ENCODE measurements at regions not wholly inside any gene's neighbourhood (a gene's known extent, or its start where the extent isn't known, plus 50 kb on each side); places are given as distances from the start of the nearest gene placed in this dataset.
A peak's percentile ranks its signal among the peaks of the same experiment; 100 is the strongest.

- Histone ChIP-seq H3K4me3 (peak overlapping the region in 1 of 4 donors; percentile 10), H3K9me3 (no peaks in the 10 kb centered on the region), H3K4me1 (no peaks in the 10 kb centered on the region), H3K36me3 (no peaks in the 10 kb centered on the region), H3K27me3 (no peaks in the 10 kb centered on the region), H3K27ac (no peak overlapping the region)
- DNase-seq = no peak
- intact Hi-C loops (cut with DNase I) = no loop called here
- 70 to 81% methylated on average over 5 of the region's 5 CpGs for WGBS, 2 donors
- TF ChIP-seq POLR2A (IDR thresholded peaks at IDR 0.05) (no peak), CTCF (IDR thresholded peaks at IDR 0.05) (no peak), POLR2AphosphoS5 (IDR thresholded peaks at IDR 0.05) (no peak), EP300 (IDR thresholded peaks at IDR 0.05) (no peak)
These were observed 69.5 kb downstream of the SEC61G start for GRCh38 chr7:54689394-54690049.

- TF ChIP-seq EP300 (IDR thresholded peaks at IDR 0.05) (no peak), POLR2AphosphoS5 (IDR thresholded peaks at IDR 0.05) (no peak), CTCF (IDR thresholded peaks at IDR 0.05) (no peak), POLR2A (IDR thresholded peaks at IDR 0.05) (no peak)
- H3K27ac ChIP-seq = no peak overlapping the region
- no peak for DNase-seq
- 12 to 61% methylated on average over 5 of the region's 5 CpGs for WGBS, 2 donors
- H3K9me3 ChIP-seq = no peaks in the 10 kb centered on the region
- no peak overlapping the region for H3K4me3 ChIP-seq
- no peaks in the 10 kb centered on the region for H3K36me3 ChIP-seq
- H3K4me1 ChIP-seq = no peaks in the 10 kb centered on the region
- no peaks in the 10 kb centered on the region for H3K27me3 ChIP-seq
- intact Hi-C loops (cut with DNase I) = no loop called here
These were observed 71.4 kb downstream of the SEC61G start for GRCh38 chr7:54687462-54688212.

- intact Hi-C loops (cut with DNase I) = no loop called here
- no peaks in the 10 kb centered on the region for H3K36me3 ChIP-seq
- H3K4me3 ChIP-seq = no peak overlapping the region
- H3K27ac ChIP-seq = no peak overlapping the region
- H3K9me3 ChIP-seq = no peaks in the 10 kb centered on the region
- no peaks in the 10 kb centered on the region for H3K4me1 ChIP-seq
- TF ChIP-seq POLR2A (IDR thresholded peaks at IDR 0.05) = no peak
- TF ChIP-seq CTCF (IDR thresholded peaks at IDR 0.05) = no peak
- no peak for TF ChIP-seq EP300 (IDR thresholded peaks at IDR 0.05)
- TF ChIP-seq POLR2AphosphoS5 (IDR thresholded peaks at IDR 0.05) = no peak
- H3K27me3 ChIP-seq = no peaks in the 10 kb centered on the region
- DNase-seq = no peak
- WGBS, 2 donors = 78 to 91% methylated on average over 4 of the region's 4 CpGs
These were observed 78.5 kb downstream of the SEC61G start for GRCh38 chr7:54680377-54681005.

- no peak for DNase-seq
- 92 to 98% methylated on average over 5 of the region's 5 CpGs for WGBS, 2 donors
- Histone ChIP-seq H3K4me3 (no peak overlapping the region), H3K9me3 (no peaks in the 10 kb centered on the region), H3K27ac (no peak overlapping the region), H3K27me3 (no peaks in the 10 kb centered on the region), H3K4me1 (no peaks in the 10 kb centered on the region), H3K36me3 (no peaks in the 10 kb centered on the region)
- intact Hi-C loops (cut with DNase I) = no loop called here
- TF ChIP-seq POLR2AphosphoS5 (IDR thresholded peaks at IDR 0.05) = no peak
- no peak for TF ChIP-seq EP300 (IDR thresholded peaks at IDR 0.05)
- TF ChIP-seq CTCF (IDR thresholded peaks at IDR 0.05) = no peak
- TF ChIP-seq POLR2A (IDR thresholded peaks at IDR 0.05) = no peak
These were observed 79.6 kb downstream of the SEC61G start for GRCh38 chr7:54679490-54679817.
